ENCODE measurements at regions not wholly inside any gene's neighbourhood (a gene's known extent, or its start where the extent isn't known, plus 50 kb on each side); places are given as distances from the start of the nearest gene placed in this dataset.

DNA sequence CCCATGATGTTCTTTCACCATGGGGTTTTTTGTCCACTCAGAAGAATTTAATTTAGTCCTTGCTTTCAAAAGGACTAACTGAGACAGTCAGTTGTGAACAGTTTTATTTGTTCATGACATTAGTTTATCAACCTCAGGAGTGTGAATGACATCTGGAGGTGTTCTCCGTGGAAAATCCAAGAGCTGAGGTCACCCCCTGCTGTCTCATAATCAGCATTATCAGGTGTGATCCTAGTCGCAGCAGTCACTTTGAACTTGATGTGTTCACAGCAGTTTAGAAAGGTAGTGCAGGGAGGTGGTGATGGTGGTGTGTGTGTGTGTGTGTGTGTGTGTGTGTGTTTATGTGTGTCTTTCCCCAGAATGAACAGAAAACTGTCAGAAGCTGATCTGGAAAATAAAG lies 1760.8 kb upstream of the PCDH10 start:
- no peak for DNase-seq (ENCODE audit: extremely low spot score in 2 of 2)
- no peak overlapping the region for H3K27ac ChIP-seq
- TF ChIP-seq POLR2AphosphoS5 (IDR thresholded peaks at IDR 0.05; ENCODE audit: insufficient read depth in 1 of 2, low read depth in 1 of 2) = no peak
- TF ChIP-seq POLR2A (IDR thresholded peaks at IDR 0.05) = no peak
- intact Hi-C loops (cut with DNase I) = no loop called here
- H3K4me3 ChIP-seq = no peak overlapping the region
- H3K4me1 ChIP-seq = no peaks in the 10 kb centered on the region
- H3K36me3 ChIP-seq = no peaks in the 10 kb centered on the region
- H3K9me3 ChIP-seq = no peaks in the 10 kb centered on the region
- no peaks in the 10 kb centered on the region for H3K27me3 ChIP-seq

DNA sequence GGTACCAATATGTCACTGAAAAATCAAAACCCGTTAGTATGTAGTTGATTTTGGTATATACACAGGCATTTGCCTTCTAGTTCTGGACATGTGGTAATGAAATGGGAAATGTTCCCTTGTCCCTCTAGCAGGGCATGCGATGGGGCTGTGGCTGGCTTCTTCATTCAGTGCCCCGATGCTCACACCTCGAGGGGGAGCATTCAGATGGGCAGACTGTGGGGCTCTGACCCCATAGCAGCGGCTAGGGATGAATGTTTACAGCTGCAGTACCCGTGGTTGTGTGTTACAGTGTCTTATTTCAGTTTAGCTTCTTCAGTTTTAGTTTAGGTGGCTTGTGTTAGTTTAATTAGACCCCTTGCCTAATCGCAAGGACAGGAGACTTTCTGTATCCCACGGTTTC lies 1741.0 kb upstream of the PCDH10 start:
- Histone ChIP-seq H3K4me1 (no peaks in the 10 kb centered on the region), H3K27me3 (no peaks in the 10 kb centered on the region), H3K36me3 (no peaks in the 10 kb centered on the region), H3K27ac (no peak overlapping the region), H3K9me3 (no peaks in the 10 kb centered on the region), H3K4me3 (no peak overlapping the region)
- TF ChIP-seq CTCF (IDR thresholded peaks at IDR 0.05) (no peak), POLR2AphosphoS5 (IDR thresholded peaks at IDR 0.05; ENCODE audit: insufficient read depth in 1 of 2, low read depth in 1 of 2) (no peak), POLR2A (IDR thresholded peaks at IDR 0.05) (no peak)
- no peak for DNase-seq (ENCODE audit: extremely low spot score in 2 of 2)
- intact Hi-C loops (cut with DNase I) = no loop called here

- no peak for DNase-seq (ENCODE audit: extremely low spot score in 2 of 2)
- H3K36me3 ChIP-seq = no peaks in the 10 kb centered on the region
- TF ChIP-seq POLR2AphosphoS5 (IDR thresholded peaks at IDR 0.05; ENCODE audit: insufficient read depth in 1 of 2, low read depth in 1 of 2) (no peak), CTCF (IDR thresholded peaks at IDR 0.05) (no peak)
Observed at GRCh38 chr4:131411393-131411792, 1737.7 kb upstream of the PCDH10 start.

DNA sequence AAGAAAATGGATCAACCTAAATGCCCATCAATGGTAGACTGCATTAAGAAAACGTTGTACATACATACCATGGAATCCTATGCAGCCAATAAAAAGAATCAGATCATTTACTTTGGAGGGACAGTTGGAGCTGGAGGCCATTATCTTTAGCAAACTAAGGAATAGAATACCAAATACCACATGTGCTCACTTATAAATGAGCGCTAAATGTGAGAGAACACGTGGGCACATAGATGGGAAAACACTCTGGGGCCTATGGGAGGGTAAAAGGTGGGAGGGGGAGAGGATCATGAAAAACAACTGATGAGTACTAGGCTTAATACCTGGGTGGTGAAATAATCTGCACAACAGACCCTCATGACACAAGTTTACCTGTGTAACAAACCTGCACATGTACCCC lies 1729.9 kb upstream of the PCDH10 start:
- Histone ChIP-seq H3K4me1 (no peaks in the 10 kb centered on the region), H3K4me3 (no peak overlapping the region), H3K27me3 (no peaks in the 10 kb centered on the region), H3K36me3 (no peaks in the 10 kb centered on the region), H3K27ac (no peak overlapping the region), H3K9me3 (no peaks in the 10 kb centered on the region)
- intact Hi-C loops (cut with DNase I) = no loop called here
- no peak for TF ChIP-seq POLR2AphosphoS5 (IDR thresholded peaks at IDR 0.05; ENCODE audit: insufficient read depth in 1 of 2, low read depth in 1 of 2)
- no peak for TF ChIP-seq POLR2A (IDR thresholded peaks at IDR 0.05)
- DNase-seq (ENCODE audit: extremely low spot score in 2 of 2) = no peak

More at GRCh38 chr4:131411393-131411792, 1737.7 kb upstream of the PCDH10 start:
- no peaks in the 10 kb centered on the region for H3K4me1 ChIP-seq
- H3K27me3 ChIP-seq = no peaks in the 10 kb centered on the region
- intact Hi-C loops (cut with DNase I) = no loop called here
- H3K4me3 ChIP-seq = no peak overlapping the region
- no peaks in the 10 kb centered on the region for H3K9me3 ChIP-seq
- no peak overlapping the region for H3K27ac ChIP-seq

- Histone ChIP-seq H3K27me3 (no peaks in the 10 kb centered on the region), H3K4me1 (no peaks in the 10 kb centered on the region), H3K4me3 (no peak overlapping the region), H3K27ac (no peak overlapping the region), H3K9me3 (no peaks in the 10 kb centered on the region), H3K36me3 (no peaks in the 10 kb centered on the region)
- TF ChIP-seq POLR2A (IDR thresholded peaks at IDR 0.05) (no peak), CTCF (IDR thresholded peaks at IDR 0.05) (no peak), POLR2AphosphoS5 (IDR thresholded peaks at IDR 0.05; ENCODE audit: insufficient read depth in 1 of 2, low read depth in 1 of 2) (no peak)
- intact Hi-C loops (cut with DNase I) = no loop called here
- no peak for DNase-seq (ENCODE audit: extremely low spot score in 2 of 2)
Observed at GRCh38 chr4:131426023-131426758, 1722.9 kb upstream of the PCDH10 start.

DNA sequence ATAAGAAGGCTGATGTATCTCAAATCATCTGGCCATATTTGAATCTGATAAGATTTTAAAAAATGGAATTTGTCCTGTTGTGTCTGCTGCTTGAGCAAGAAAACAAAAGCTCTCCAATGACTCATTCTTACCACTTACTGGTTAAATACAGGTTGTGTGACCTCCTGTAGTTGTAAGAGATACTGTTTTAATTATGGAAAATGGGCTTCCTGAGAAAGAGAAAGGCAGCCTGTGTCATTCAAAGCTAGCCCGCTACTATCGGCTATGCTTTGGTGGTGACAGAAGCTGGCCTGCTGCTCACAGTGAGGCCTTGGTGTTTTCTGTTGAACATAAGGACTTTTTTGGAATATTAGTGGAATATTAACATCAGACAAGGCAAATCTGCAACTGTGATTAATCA lies 1722.1 kb upstream of the PCDH10 start:
- Histone ChIP-seq H3K27me3 (no peaks in the 10 kb centered on the region), H3K9me3 (no peaks in the 10 kb centered on the region), H3K4me1 (no peaks in the 10 kb centered on the region), H3K36me3 (no peaks in the 10 kb centered on the region), H3K4me3 (no peak overlapping the region), H3K27ac (no peak overlapping the region)
- no peak for DNase-seq (ENCODE audit: extremely low spot score in 2 of 2)
- TF ChIP-seq POLR2AphosphoS5 (IDR thresholded peaks at IDR 0.05; ENCODE audit: insufficient read depth in 1 of 2, low read depth in 1 of 2) (no peak), CTCF (IDR thresholded peaks at IDR 0.05) (no peak), POLR2A (IDR thresholded peaks at IDR 0.05) (no peak)
- intact Hi-C loops (cut with DNase I) = no loop called here

All from vagina (tissue), 2 donors.